ENCODE measurements at regions not wholly inside any gene's neighbourhood (a gene's known extent, or its start where the extent isn't known, plus 50 kb on each side); places are given as distances from the start of the nearest gene placed in this dataset.

DNA sequence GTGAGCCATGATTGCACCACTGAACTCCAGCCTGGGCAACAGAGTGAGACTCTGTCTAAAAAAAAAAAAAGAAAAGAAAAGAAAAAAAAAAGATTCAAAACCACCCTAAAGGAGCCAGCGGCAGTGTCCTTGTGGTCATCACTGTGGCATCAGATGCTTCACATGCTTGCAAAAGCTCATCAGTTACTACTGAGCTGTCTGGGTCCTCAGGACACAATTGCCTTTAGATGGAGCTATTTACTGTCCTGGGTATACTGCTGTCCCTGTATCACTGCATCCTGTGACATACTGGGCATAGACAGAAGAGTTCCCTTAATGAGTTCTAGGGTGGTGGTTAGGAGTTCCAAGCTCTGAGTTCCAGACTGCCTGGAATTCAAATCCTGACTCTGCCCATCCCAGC lies 85.8 kb downstream of the LINGO1 start:
- Mint-ChIP-seq H3K27me3 (peaks cover 21% of the 10 kb centered on the region), H3K9me3 (no peaks in the 10 kb centered on the region), H3K36me3 (no peaks in the 10 kb centered on the region), H3K4me3 (no peak overlapping the region), H3K27ac (no peak overlapping the region), H3K4me1 (peaks cover 13% of the 10 kb centered on the region)
- CTCF ChIA-PET, result no interaction called here
- no peak for DNase-seq

GRCh38 chr15:77546050-77546501 lies 86.6 kb downstream of the LINGO1 start:
- no peaks in the 10 kb centered on the region for H3K36me3 Mint-ChIP-seq
- no peaks in the 10 kb centered on the region for H3K9me3 Mint-ChIP-seq
- H3K27ac Mint-ChIP-seq, result no peak overlapping the region
- no peak for DNase-seq
- CTCF ChIA-PET, result interaction anchor here (1.5 kb wide), 1 partner anchor 10 kb away, joined by 6 read pairs; no protein-coding TSS in a partner anchor
- peaks cover 26% of the 10 kb centered on the region for H3K27me3 Mint-ChIP-seq
- H3K4me1 Mint-ChIP-seq, result peaks cover 13% of the 10 kb centered on the region
- H3K4me3 Mint-ChIP-seq, result no peak overlapping the region

- no peaks in the 10 kb centered on the region for H3K9me3 Mint-ChIP-seq
- CTCF ChIA-PET, result interaction anchor here (1.5 to 4.4 kb wide), 3 partner anchors 9 to 438 kb away, joined by 6 to 61 read pairs (median 57); no protein-coding TSS in a partner anchor
- H3K4me1 Mint-ChIP-seq, result peaks cover 13% of the 10 kb centered on the region
- no peaks in the 10 kb centered on the region for H3K36me3 Mint-ChIP-seq
- DNase-seq, result no peak
- H3K27me3 Mint-ChIP-seq, result peaks cover 30% of the 10 kb centered on the region
- H3K27ac Mint-ChIP-seq, result no peak overlapping the region
- H3K4me3 Mint-ChIP-seq, result no peak overlapping the region
Observed at GRCh38 chr15:77545058-77545457, 87.7 kb downstream of the LINGO1 start.

DNA sequence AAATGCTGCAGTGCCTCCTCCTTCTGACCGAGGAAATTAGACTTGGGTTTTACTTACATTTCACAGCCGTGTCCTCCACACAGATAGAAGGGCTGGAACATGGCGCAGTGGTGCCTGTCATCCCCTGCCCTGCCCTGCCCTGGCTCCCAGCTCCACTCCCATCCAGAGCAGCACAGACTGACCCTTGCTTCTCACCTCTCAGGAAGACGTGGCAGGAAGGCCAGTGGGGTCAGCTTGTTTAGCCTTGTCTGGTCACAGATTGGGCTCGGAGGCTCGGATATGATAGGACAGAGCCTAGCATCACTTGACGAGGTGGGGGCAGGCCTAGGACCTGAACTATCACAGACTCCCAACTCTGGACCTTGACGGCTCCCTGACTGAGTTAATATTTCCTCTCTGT lies 88.5 kb downstream of the LINGO1 start:
- peaks cover 30% of the 10 kb centered on the region for H3K27me3 Mint-ChIP-seq
- no peaks in the 10 kb centered on the region for H3K9me3 Mint-ChIP-seq
- no peak overlapping the region for H3K27ac Mint-ChIP-seq
- H3K36me3 Mint-ChIP-seq, result no peaks in the 10 kb centered on the region
- peaks cover 13% of the 10 kb centered on the region for H3K4me1 Mint-ChIP-seq
- no peak for DNase-seq
- no peak overlapping the region for H3K4me3 Mint-ChIP-seq
- CTCF ChIA-PET, result interaction anchor here (0.6 to 4.4 kb wide), 30 partner anchors 8 to 842 kb away, joined by 3 to 61 read pairs (median 6); no protein-coding TSS in a partner anchor

DNA sequence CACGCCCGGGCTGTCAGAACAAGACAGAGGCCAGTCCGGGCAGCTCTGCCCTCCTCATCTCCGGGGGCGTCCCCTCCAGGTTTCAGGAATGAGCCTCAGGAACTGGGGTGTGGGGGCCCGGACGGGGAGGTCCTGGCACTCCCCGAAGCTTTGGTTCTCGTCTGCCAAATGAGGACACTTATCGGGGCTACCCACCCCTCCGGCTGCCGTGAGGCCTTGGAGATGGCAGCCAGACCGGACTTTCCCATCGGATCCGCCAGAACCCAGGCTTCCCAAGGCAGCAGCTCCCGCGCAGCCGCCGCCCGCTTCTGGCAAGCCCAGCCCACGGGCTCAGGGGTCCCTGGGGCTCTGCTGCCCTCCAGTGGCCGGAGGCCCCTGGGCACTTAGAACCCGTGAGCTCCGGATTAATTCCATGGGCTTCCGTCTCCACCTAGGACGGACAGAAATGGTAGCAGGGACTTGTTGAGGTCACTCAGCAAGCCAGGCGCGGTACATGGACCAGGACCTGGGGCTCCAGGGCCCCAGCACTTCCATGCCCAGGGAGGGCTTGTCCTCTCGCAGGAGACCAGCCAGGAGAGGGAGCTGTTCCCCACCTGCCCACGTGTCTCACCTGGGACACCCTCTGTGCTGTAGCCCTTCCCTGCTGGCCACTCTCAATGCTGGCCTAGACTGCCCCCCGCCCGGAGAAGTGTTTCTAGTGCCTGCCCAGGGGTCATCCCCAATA lies 89.4 kb downstream of the LINGO1 start:
- H3K4me1 Mint-ChIP-seq, result peaks cover 13% of the 10 kb centered on the region
- H3K27ac Mint-ChIP-seq, result no peak overlapping the region
- H3K4me3 Mint-ChIP-seq, result peak overlapping the region; percentile 69
- CTCF ChIA-PET, result interaction anchor here (0.6 to 4.4 kb wide), 49 partner anchors 9 to 603 kb away, joined by 3 to 61 read pairs (median 4); no protein-coding TSS in a partner anchor
- no peaks in the 10 kb centered on the region for H3K9me3 Mint-ChIP-seq
- H3K36me3 Mint-ChIP-seq, result no peaks in the 10 kb centered on the region
- DNase-seq, result peak; percentile 83
- H3K27me3 Mint-ChIP-seq, result peaks cover 30% of the 10 kb centered on the region

DNA sequence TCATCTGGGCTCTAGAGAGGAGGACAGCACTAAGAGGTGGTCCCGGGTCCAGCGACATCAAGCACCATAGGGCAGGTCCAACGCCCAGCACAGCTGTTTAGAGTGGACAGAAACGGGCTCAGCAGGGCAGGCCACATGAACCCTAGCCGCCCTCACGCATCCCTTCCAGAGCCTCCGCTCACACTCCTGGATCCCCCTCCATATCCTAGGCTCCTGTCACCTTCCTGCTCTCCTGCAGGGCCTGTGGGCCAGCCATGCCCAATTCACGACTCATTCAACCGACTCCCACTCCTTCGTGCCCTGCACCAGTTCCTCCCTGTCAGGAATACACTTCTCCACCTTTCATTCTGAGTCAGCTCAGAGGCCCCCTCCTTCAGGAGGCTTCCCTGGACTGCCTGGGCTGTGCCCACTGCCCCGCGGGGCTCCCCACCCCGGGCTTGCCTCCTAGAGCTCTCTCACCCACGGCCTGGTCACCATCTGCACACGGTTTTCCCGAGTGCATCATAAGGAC lies 90.2 kb downstream of the LINGO1 start:
- no peaks in the 10 kb centered on the region for H3K36me3 Mint-ChIP-seq
- H3K9me3 Mint-ChIP-seq, result no peaks in the 10 kb centered on the region
- H3K4me1 Mint-ChIP-seq, result peaks cover 13% of the 10 kb centered on the region
- peak overlapping the region; percentile 69 for H3K4me3 Mint-ChIP-seq
- peaks cover 33% of the 10 kb centered on the region for H3K27me3 Mint-ChIP-seq
- DNase-seq, result no peak
- CTCF ChIA-PET, result interaction anchor here (0.7 to 4.4 kb wide), 38 partner anchors 10 to 602 kb away, joined by 3 to 61 read pairs (median 5); no protein-coding TSS in a partner anchor
- H3K27ac Mint-ChIP-seq, result no peak overlapping the region

DNA sequence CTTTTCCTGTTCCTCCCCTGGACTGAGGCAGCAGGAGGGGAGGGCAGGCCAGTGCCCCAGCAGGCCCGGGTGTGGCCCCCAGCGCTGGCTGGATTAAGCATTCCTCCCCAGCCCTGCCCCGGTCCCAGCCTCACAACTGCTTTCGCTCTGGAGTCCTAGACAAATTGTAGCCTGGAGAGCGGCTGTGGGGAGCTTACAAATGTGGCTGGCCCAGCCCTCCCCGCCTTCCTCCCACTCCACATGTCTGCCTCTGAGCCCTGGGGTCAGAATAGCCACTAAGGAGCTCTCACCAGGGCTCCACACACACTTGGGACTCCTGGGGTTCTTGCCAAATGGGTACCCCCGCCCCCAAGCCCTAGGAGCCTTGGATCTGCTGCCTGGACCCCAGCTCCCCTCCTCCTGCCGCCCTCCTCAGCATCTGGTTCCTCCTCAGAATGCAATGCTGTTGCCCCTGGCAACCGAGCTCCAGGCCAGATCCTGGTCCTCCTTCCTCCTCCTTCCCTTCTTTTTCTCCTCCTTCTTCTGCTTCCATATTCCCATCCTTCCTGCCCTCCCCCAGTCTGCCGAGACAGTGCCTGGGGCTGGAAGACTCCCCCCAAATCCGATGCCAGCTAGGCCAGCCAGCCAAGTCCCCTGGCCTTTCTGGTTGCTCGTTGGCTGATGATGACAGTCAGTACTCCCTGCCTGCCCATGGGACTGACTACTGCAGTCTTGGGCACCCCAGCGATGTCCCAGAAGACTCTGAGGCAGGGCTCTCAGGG lies 91.1 kb downstream of the LINGO1 start:
- H3K4me3 Mint-ChIP-seq, result no peak overlapping the region
- no peaks in the 10 kb centered on the region for H3K36me3 Mint-ChIP-seq
- no peaks in the 10 kb centered on the region for H3K9me3 Mint-ChIP-seq
- peaks cover 35% of the 10 kb centered on the region for H3K27me3 Mint-ChIP-seq
- no peak for DNase-seq
- H3K27ac Mint-ChIP-seq, result no peak overlapping the region
- H3K4me1 Mint-ChIP-seq, result peaks cover 13% of the 10 kb centered on the region
- CTCF ChIA-PET, result interaction anchor here (0.8 to 4.4 kb wide), 7 partner anchors 44 to 568 kb away, joined by 3 to 61 read pairs (median 10); no protein-coding TSS in a partner anchor

GRCh38 chr15:77540312-77541060 lies 92.2 kb downstream of the LINGO1 start:
- Mint-ChIP-seq H3K9me3 (no peaks in the 10 kb centered on the region), H3K27ac (no peak overlapping the region), H3K4me3 (no peak overlapping the region), H3K27me3 (peaks cover 33% of the 10 kb centered on the region), H3K4me1 (peaks cover 13% of the 10 kb centered on the region), H3K36me3 (no peaks in the 10 kb centered on the region)
- CTCF ChIA-PET, result interaction anchor here (0.5 to 3.4 kb wide), 3 partner anchors 43 to 569 kb away, joined by 3 to 10 read pairs (median 9); no protein-coding TSS in a partner anchor
- DNase-seq, result no peak

GRCh38 chr15:77538793-77539497 lies 93.8 kb downstream of the LINGO1 start:
- no peak overlapping the region for H3K27ac Mint-ChIP-seq
- H3K27me3 Mint-ChIP-seq, result peaks cover 37% of the 10 kb centered on the region

DNA sequence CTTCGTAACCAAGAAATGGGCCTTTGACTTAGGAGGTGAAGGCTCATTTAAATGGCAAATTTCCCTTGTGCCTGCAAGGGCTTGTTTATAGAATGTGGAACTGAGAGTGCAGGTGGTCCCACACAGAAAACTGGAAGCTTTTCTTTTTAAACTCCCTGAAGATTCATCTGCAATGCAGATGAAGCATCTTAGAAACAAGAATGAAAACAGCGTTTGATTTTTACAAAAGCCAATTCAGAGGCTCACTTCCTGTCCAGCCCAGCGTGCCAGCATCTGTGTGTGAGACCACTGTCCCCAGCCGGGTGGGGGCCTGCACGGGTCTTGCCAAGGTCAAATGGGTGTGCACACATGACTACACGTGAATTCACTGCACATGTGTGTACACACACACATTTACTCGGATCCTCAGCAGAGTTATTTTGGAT lies 94.7 kb downstream of the LINGO1 start:
- no peak for DNase-seq
- no peaks in the 10 kb centered on the region for H3K9me3 Mint-ChIP-seq
- H3K36me3 Mint-ChIP-seq, result no peaks in the 10 kb centered on the region
- no peak overlapping the region for H3K4me3 Mint-ChIP-seq
- CTCF ChIA-PET, result no interaction called here
- H3K4me1 Mint-ChIP-seq, result peaks cover 5% of the 10 kb centered on the region
- no peak overlapping the region for H3K27ac Mint-ChIP-seq
- peaks cover 45% of the 10 kb centered on the region for H3K27me3 Mint-ChIP-seq

More at GRCh38 chr15:77538793-77539497, 93.8 kb downstream of the LINGO1 start:
- no peak for DNase-seq
- no peak overlapping the region for H3K4me3 Mint-ChIP-seq
- peaks cover 11% of the 10 kb centered on the region for H3K4me1 Mint-ChIP-seq
- H3K36me3 Mint-ChIP-seq, result no peaks in the 10 kb centered on the region
- CTCF ChIA-PET, result interaction anchor here (1.0 to 1.8 kb wide), 2 partner anchors 25 to 352 kb away, joined by 5 to 9 read pairs; no protein-coding TSS in a partner anchor
- no peaks in the 10 kb centered on the region for H3K9me3 Mint-ChIP-seq

- H3K27ac Mint-ChIP-seq, result no peak overlapping the region
- CTCF ChIA-PET, result interaction anchor here (1.0 kb wide), 1 partner anchor 8 kb away, joined by 6 read pairs; no protein-coding TSS in a partner anchor
- no peaks in the 10 kb centered on the region for H3K4me1 Mint-ChIP-seq
- H3K27me3 Mint-ChIP-seq, result peaks cover 52% of the 10 kb centered on the region
- H3K4me3 Mint-ChIP-seq, result no peak overlapping the region
- H3K36me3 Mint-ChIP-seq, result no peaks in the 10 kb centered on the region
- no peak for DNase-seq
- no peaks in the 10 kb centered on the region for H3K9me3 Mint-ChIP-seq
Observed at GRCh38 chr15:77537006-77537405, 95.7 kb downstream of the LINGO1 start.

GRCh38 chr15:77535845-77536244 lies 96.9 kb downstream of the LINGO1 start:
- Mint-ChIP-seq H3K27me3 (peaks cover 53% of the 10 kb centered on the region), H3K4me1 (no peaks in the 10 kb centered on the region), H3K27ac (no peak overlapping the region), H3K36me3 (no peaks in the 10 kb centered on the region), H3K9me3 (no peaks in the 10 kb centered on the region), H3K4me3 (no peak overlapping the region)
- no peak for DNase-seq
- CTCF ChIA-PET, result interaction anchor here (1.0 kb wide), 1 partner anchor 9 kb away, joined by 6 read pairs; no protein-coding TSS in a partner anchor
